ENCODE measurements at regions not wholly inside any gene's neighbourhood (a gene's known extent, or its start where the extent isn't known, plus 50 kb on each side); places are given as distances from the start of the nearest gene placed in this dataset.
"Not testable (repeated sequence)": the region's sequence is repeated elsewhere in the genome, so short reads cannot be mapped to it uniquely, and the experiment has no call there.

DNA sequence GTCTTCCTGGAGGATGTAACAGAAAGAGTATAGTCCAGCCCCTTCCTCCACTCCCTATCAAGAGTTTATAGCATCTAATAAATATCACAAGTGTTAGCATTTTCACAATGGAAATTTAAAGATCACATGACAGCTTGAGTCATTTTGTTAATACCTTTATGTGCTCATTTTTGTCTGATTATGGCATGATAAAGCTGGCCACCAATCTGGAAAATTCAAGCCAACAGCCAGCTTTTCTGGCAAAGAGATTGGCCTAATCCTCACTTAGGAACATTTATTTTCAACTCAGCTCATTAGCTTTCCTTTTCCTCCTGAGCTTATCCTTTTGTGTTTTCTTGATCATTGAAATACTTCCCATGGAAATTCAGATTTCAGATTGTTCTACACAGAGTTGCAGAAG lies 262.9 kb upstream of the RBMS1 start:
- TF ChIP-seq, protein P1, sequence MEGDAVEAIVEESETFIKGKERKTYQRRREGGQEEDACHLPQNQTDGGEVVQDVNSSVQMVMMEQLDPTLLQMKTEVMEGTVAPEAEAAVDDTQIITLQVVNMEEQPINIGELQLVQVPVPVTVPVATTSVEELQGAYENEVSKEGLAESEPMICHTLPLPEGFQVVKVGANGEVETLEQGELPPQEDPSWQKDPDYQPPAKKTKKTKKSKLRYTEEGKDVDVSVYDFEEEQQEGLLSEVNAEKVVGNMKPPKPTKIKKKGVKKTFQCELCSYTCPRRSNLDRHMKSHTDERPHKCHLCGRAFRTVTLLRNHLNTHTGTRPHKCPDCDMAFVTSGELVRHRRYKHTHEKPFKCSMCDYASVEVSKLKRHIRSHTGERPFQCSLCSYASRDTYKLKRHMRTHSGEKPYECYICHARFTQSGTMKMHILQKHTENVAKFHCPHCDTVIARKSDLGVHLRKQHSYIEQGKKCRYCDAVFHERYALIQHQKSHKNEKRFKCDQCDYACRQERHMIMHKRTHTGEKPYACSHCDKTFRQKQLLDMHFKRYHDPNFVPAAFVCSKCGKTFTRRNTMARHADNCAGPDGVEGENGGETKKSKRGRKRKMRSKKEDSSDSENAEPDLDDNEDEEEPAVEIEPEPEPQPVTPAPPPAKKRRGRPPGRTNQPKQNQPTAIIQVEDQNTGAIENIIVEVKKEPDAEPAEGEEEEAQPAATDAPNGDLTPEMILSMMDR (IDR thresholded peaks at IDR 0.05) = no peak
- no peaks in the 10 kb centered on the region for H3K4me1 ChIP-seq (ENCODE audit: control insufficient read depth in 1 of 2, low read depth in 2 of 2)
- H3K27ac ChIP-seq = no peak overlapping the region
- no peaks in the 10 kb centered on the region for H3K36me3 ChIP-seq
- peaks cover 10% of the 10 kb centered on the region for H3K9me3 ChIP-seq
- no peak overlapping the region for H3K4me3 ChIP-seq
- ATAC-seq (ENCODE audit: insufficient number of reproducible peaks, low FRiP score, low read depth) (no peak), DNase-seq (ENCODE audit: low spot score) (no peak)
- no peaks in the 10 kb centered on the region for H3K27me3 ChIP-seq (replicated peaks; ENCODE audit: insufficient read depth)

GRCh38 chr2:160762493-160763128 lies 269.0 kb upstream of the RBMS1 start:
- not testable (repeated sequence) for DNase-seq (ENCODE audit: low spot score); H3K36me3 ChIP-seq; H3K27ac ChIP-seq; H3K27me3 ChIP-seq (replicated peaks; ENCODE audit: insufficient read depth); H3K4me1 ChIP-seq (ENCODE audit: control insufficient read depth in 1 of 2, low read depth in 2 of 2); ATAC-seq (ENCODE audit: insufficient number of reproducible peaks, low FRiP score, low read depth); H3K9me3 ChIP-seq; H3K4me3 ChIP-seq

DNA sequence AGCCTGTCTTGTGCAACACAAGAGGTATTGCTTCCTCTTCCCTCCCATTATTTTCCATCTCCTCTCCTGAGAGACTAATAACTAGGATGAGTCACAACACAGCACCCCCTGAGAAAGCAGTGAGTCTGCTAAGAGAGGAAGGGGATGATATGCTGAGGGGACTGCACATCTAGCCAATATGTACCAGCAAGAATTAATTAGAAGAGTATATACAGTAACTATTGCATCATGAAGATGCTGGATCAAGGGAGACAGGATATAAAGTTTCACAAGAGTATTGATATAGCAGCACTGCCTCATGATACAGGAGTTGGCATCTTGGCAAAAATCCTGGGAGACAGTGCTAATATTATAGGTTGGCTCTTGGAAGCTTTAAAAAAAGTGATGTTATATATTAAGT lies 289.9 kb upstream of the RBMS1 start:
- H3K27ac ChIP-seq = no peak overlapping the region
- H3K9me3 ChIP-seq = no peaks in the 10 kb centered on the region
- H3K4me1 ChIP-seq (ENCODE audit: control insufficient read depth in 1 of 2, low read depth in 2 of 2) = no peaks in the 10 kb centered on the region
- H3K36me3 ChIP-seq = no peaks in the 10 kb centered on the region
- no peak overlapping the region for H3K4me3 ChIP-seq
- TF ChIP-seq, protein P1 (IDR thresholded peaks at IDR 0.05) = no peak
- ATAC-seq (ENCODE audit: insufficient number of reproducible peaks, low FRiP score, low read depth) = no peak
- DNase-seq (ENCODE audit: low spot score) = no peak
- no peaks in the 10 kb centered on the region for H3K27me3 ChIP-seq (replicated peaks; ENCODE audit: insufficient read depth)

GRCh38 chr2:160784034-160784433 lies 290.4 kb upstream of the RBMS1 start:
- ATAC-seq (ENCODE audit: insufficient number of reproducible peaks, low FRiP score, low read depth) (no peak), DNase-seq (ENCODE audit: low spot score) (no peak)
- Histone ChIP-seq H3K27me3 (replicated peaks; ENCODE audit: insufficient read depth) (no peaks in the 10 kb centered on the region), H3K4me3 (no peak overlapping the region), H3K27ac (no peak overlapping the region), H3K4me1 (ENCODE audit: control insufficient read depth in 1 of 2, low read depth in 2 of 2) (no peaks in the 10 kb centered on the region), H3K9me3 (no peaks in the 10 kb centered on the region), H3K36me3 (no peaks in the 10 kb centered on the region)
- TF ChIP-seq, protein P1 (IDR thresholded peaks at IDR 0.05) = no peak

GRCh38 chr2:160790738-160791137 lies 297.1 kb upstream of the RBMS1 start:
- ATAC-seq (ENCODE audit: insufficient number of reproducible peaks, low FRiP score, low read depth) = no peak

More at GRCh38 chr2:160790738-160791137, 297.1 kb upstream of the RBMS1 start:
- no peak for DNase-seq (ENCODE audit: low spot score)
- H3K4me3 ChIP-seq = no peak overlapping the region
- H3K4me1 ChIP-seq (ENCODE audit: control insufficient read depth in 1 of 2, low read depth in 2 of 2) = no peaks in the 10 kb centered on the region
- H3K27me3 ChIP-seq (replicated peaks; ENCODE audit: insufficient read depth) = no peaks in the 10 kb centered on the region
- H3K9me3 ChIP-seq = no peaks in the 10 kb centered on the region
- TF ChIP-seq, protein P1 (IDR thresholded peaks at IDR 0.05) = no peak
- H3K36me3 ChIP-seq = no peaks in the 10 kb centered on the region
- H3K27ac ChIP-seq = no peak overlapping the region
